GM18861 (cell line): ENCODE measurements at regions not wholly inside any gene's neighbourhood (a gene's known extent, or its start where the extent isn't known, plus 50 kb on each side); places are given as distances from the start of the nearest gene placed in this dataset.
"Not testable (repeated sequence)": the region's sequence is repeated elsewhere in the genome, so short reads cannot be mapped to it uniquely, and the experiment has no call there.

ENCODE experiments used
- ATAC-seq: cut with Tn5 transposase; IDR thresholded peaks from one replicate; pipeline ENCODE4 v1.9.1; 2021; ENCODE audit not compliant: unreplicated experiment

- no peak for ATAC-seq
Measured at GRCh38 chr1:157272729-157273524, 134.7 kb upstream of the ETV3 start.

- no peak for ATAC-seq
Measured at GRCh38 chr1:157272264-157272663, 134.1 kb upstream of the ETV3 start.

GRCh38 chr1:157270705-157271274, 132.6 kb upstream of the ETV3 start:
- ATAC-seq, result no peak

GRCh38 chr1:157269656-157270375, 131.6 kb upstream of the ETV3 start:
- ATAC-seq, result peak; percentile 69

- ATAC-seq, result no peak
Measured at GRCh38 chr1:157262891-157263290, 124.7 kb upstream of the ETV3 start.

- no peak for ATAC-seq
Measured at GRCh38 chr1:157262422-157262821, 124.2 kb upstream of the ETV3 start.

GRCh38 chr1:157255891-157256290, 117.7 kb upstream of the ETV3 start:
- not testable (repeated sequence) for ATAC-seq

- ATAC-seq, result not testable (repeated sequence)
Measured at GRCh38 chr1:157254183-157254582, 116.0 kb upstream of the ETV3 start.

GRCh38 chr1:157252473-157252872, 114.3 kb upstream of the ETV3 start:
- ATAC-seq, result no peak

- no peak for ATAC-seq
Measured at GRCh38 chr1:157249739-157250138, 111.5 kb upstream of the ETV3 start.

GRCh38 chr1:157249326-157249725, 111.1 kb upstream of the ETV3 start:
- ATAC-seq, result peak; percentile 77

- not testable (repeated sequence) for ATAC-seq
Measured at GRCh38 chr1:157247764-157248049, 109.5 kb upstream of the ETV3 start.

GRCh38 chr1:157247005-157247763, 109.0 kb upstream of the ETV3 start:
- no peak for ATAC-seq

- no peak for ATAC-seq
Measured at GRCh38 chr1:157245823-157246222, 107.6 kb upstream of the ETV3 start.

GRCh38 chr1:157241185-157241538, 103.0 kb upstream of the ETV3 start:
- no peak for ATAC-seq

GRCh38 chr1:157240495-157241184, 102.4 kb upstream of the ETV3 start:
- ATAC-seq, result peak; percentile 59

GRCh38 chr1:157239936-157240335, 101.7 kb upstream of the ETV3 start:
- no peak for ATAC-seq

GRCh38 chr1:157238585-157238984, 100.4 kb upstream of the ETV3 start:
- no peak for ATAC-seq

GRCh38 chr1:157237981-157238380, 99.8 kb upstream of the ETV3 start:
- no peak for ATAC-seq

GRCh38 chr1:157237522-157237921, 99.3 kb upstream of the ETV3 start:
- no peak for ATAC-seq

- no peak for ATAC-seq
Measured at GRCh38 chr1:157236072-157236471, 97.9 kb upstream of the ETV3 start.
